ENCODE measurements at regions not wholly inside any gene's neighbourhood (a gene's known extent, or its start where the extent isn't known, plus 50 kb on each side); places are given as distances from the start of the nearest gene placed in this dataset.
A peak's percentile ranks its signal among the peaks of the same experiment; 100 is the strongest.

- H3K9me3 ChIP-seq (ENCODE audit: control insufficient read depth, low read length): no peaks in the 10 kb centered on the region
- H3K4me3 ChIP-seq (ENCODE audit: low read length): no peak overlapping the region
- H3K9ac ChIP-seq (ENCODE audit: extremely low read depth, low read length, poor library complexity, severe bottlenecking): no peak overlapping the region
- Mint-ChIP-seq H3K4me3 (no peak overlapping the region), H3K9me3 (no peaks in the 10 kb centered on the region), H3K4me1 (peaks cover 2% of the 10 kb centered on the region), H3K27ac (no peak overlapping the region), H3K27me3 (ENCODE audit: insufficient read depth) (no peaks in the 10 kb centered on the region), H3K36me3 (ENCODE audit: low read depth) (no peaks in the 10 kb centered on the region)
- DNase-seq: no peak
- H3K4me1 ChIP-seq (ENCODE audit: control insufficient read depth, insufficient read depth, low read length): no peaks in the 10 kb centered on the region
- no peaks in the 10 kb centered on the region for H3K27me3 ChIP-seq (ENCODE audit: control insufficient read depth, insufficient read depth, low read length, poor library complexity, severe bottlenecking)
- peak overlapping the region; percentile 73 for H3K27ac ChIP-seq (ENCODE audit: low read depth, low read length)
- no peaks in the 10 kb centered on the region for H3K36me3 ChIP-seq (ENCODE audit: control insufficient read depth, insufficient read depth, low read length)
- TF ChIP-seq, protein P1, sequence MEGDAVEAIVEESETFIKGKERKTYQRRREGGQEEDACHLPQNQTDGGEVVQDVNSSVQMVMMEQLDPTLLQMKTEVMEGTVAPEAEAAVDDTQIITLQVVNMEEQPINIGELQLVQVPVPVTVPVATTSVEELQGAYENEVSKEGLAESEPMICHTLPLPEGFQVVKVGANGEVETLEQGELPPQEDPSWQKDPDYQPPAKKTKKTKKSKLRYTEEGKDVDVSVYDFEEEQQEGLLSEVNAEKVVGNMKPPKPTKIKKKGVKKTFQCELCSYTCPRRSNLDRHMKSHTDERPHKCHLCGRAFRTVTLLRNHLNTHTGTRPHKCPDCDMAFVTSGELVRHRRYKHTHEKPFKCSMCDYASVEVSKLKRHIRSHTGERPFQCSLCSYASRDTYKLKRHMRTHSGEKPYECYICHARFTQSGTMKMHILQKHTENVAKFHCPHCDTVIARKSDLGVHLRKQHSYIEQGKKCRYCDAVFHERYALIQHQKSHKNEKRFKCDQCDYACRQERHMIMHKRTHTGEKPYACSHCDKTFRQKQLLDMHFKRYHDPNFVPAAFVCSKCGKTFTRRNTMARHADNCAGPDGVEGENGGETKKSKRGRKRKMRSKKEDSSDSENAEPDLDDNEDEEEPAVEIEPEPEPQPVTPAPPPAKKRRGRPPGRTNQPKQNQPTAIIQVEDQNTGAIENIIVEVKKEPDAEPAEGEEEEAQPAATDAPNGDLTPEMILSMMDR (conservative IDR thresholded peaks at IDR 0.05): no peak
- WGBS, 2 experiments (ENCODE audit: insufficient coverage in 1 of 2, insufficient read length in 1 of 2): 89 to 93% methylated on average over 7 to 9 of the region's 9 CpGs
Observed at GRCh38 chr2:104321116-104321795, 532.7 kb upstream of the POU3F3 start.

GRCh38 chr2:104321796-104322349, 532.0 kb upstream of the POU3F3 start:
- Mint-ChIP-seq H3K36me3 (ENCODE audit: low read depth) (no peaks in the 10 kb centered on the region), H3K27me3 (ENCODE audit: insufficient read depth) (no peaks in the 10 kb centered on the region), H3K4me1 (peaks cover 2% of the 10 kb centered on the region), H3K4me3 (no peak overlapping the region), H3K9me3 (no peaks in the 10 kb centered on the region), H3K27ac (no peak overlapping the region)
- Histone ChIP-seq H3K4me3 (ENCODE audit: low read length) (no peak overlapping the region), H3K9ac (ENCODE audit: extremely low read depth, low read length, poor library complexity, severe bottlenecking) (no peak overlapping the region), H3K27ac (ENCODE audit: low read depth, low read length) (peak overlapping the region; percentile 73), H3K36me3 (ENCODE audit: control insufficient read depth, insufficient read depth, low read length) (no peaks in the 10 kb centered on the region), H3K27me3 (ENCODE audit: control insufficient read depth, insufficient read depth, low read length, poor library complexity, severe bottlenecking) (no peaks in the 10 kb centered on the region), H3K4me1 (ENCODE audit: control insufficient read depth, insufficient read depth, low read length) (no peaks in the 10 kb centered on the region), H3K9me3 (ENCODE audit: control insufficient read depth, low read length) (no peaks in the 10 kb centered on the region)
- TF ChIP-seq, protein P1 (conservative IDR thresholded peaks at IDR 0.05): no peak
- no peak for DNase-seq
- 79 to 90% methylated on average over 8 of the region's 8 CpGs for WGBS, 2 experiments (ENCODE audit: insufficient coverage in 1 of 2, insufficient read length in 1 of 2)

GRCh38 chr2:104332731-104333130, 521.2 kb upstream of the POU3F3 start:
- no peaks in the 10 kb centered on the region for H3K9me3 ChIP-seq (ENCODE audit: control insufficient read depth, low read length)
- DNase-seq: peak; percentile 51
- TF ChIP-seq, protein P1 (conservative IDR thresholded peaks at IDR 0.05): peak; percentile 26
- Mint-ChIP-seq H3K27me3 (ENCODE audit: insufficient read depth) (no peaks in the 10 kb centered on the region), H3K4me1 (peaks cover 5% of the 10 kb centered on the region), H3K27ac (no peak overlapping the region), H3K9me3 (peaks cover 2% of the 10 kb centered on the region), H3K36me3 (ENCODE audit: low read depth) (no peaks in the 10 kb centered on the region), H3K4me3 (no peak overlapping the region)
- WGBS, 2 experiments (ENCODE audit: insufficient coverage in 1 of 2, insufficient read length in 1 of 2): 76 to 88% methylated on average over 3 of the region's 3 CpGs
- H3K9ac ChIP-seq (ENCODE audit: extremely low read depth, low read length, poor library complexity, severe bottlenecking): no peak overlapping the region
- H3K27me3 ChIP-seq (ENCODE audit: control insufficient read depth, insufficient read depth, low read length, poor library complexity, severe bottlenecking): no peaks in the 10 kb centered on the region
- H3K4me1 ChIP-seq (ENCODE audit: control insufficient read depth, insufficient read depth, low read length): no peaks in the 10 kb centered on the region
- H3K36me3 ChIP-seq (ENCODE audit: control insufficient read depth, insufficient read depth, low read length): no peaks in the 10 kb centered on the region
- H3K4me3 ChIP-seq (ENCODE audit: low read length): no peak overlapping the region
- H3K27ac ChIP-seq (ENCODE audit: low read depth, low read length): no peak overlapping the region
